ENCODE measurements at regions not wholly inside any gene's neighbourhood (a gene's known extent, or its start where the extent isn't known, plus 50 kb on each side); places are given as distances from the start of the nearest gene placed in this dataset.

DNA sequence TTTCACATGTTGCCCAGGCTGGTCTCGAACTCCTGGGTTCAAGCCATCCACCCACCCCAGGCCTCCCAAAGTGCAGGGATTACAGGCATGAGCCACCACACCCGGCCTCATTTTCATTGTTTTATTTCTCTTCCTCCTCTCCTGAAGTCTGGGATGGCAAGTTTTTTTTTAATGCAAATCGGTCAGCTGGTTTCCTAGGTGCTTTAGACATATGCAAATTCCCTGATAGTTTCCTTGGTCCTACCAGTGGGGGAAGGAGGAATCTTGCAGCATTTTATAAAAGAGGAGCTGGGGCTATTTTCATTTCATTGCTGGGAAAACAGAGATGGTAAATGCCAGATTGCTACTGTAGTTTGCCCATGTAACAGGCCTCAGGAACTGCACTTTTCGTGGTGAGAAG is 179.4 kb downstream of the ACTL7B start:
- Histone ChIP-seq H3K36me3 (no peaks in the 10 kb centered on the region), H3K9me3 (no peaks in the 10 kb centered on the region), H3K4me3 (no peak overlapping the region), H3K4me1 (no peaks in the 10 kb centered on the region), H3K27ac (no peak overlapping the region), H3K27me3 (ENCODE audit: low read depth) (no peaks in the 10 kb centered on the region)
- TF ChIP-seq CTCF (IDR thresholded peaks at IDR 0.05): no peak
- no peak for ATAC-seq
- intact Hi-C loops (cut with DNase I): no loop called here
- no peak for DNase-seq

DNA sequence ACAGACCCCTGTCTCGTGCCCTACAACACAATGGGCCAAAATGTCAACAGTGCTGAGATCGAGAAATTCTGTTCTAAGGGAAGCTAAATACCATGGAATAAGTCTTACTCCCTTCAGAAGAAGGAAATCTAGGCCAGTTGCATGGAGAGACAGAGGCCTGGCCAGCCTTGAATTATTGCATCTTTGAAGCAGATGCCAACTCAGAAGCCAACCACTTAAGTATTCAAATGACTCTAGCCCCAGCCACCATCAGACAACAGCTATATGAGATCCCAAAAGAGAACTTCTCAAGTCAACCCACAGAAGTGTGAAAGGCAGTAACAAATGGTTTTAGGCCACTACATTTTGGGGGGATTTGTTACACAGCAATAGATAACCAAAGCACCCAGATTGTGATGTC is 180.1 kb downstream of the ACTL7B start:
- Histone ChIP-seq H3K4me1 (no peaks in the 10 kb centered on the region), H3K27me3 (ENCODE audit: low read depth) (no peaks in the 10 kb centered on the region), H3K36me3 (no peaks in the 10 kb centered on the region), H3K4me3 (no peak overlapping the region), H3K9me3 (no peaks in the 10 kb centered on the region), H3K27ac (no peak overlapping the region)
- no peak for DNase-seq
- no peak for TF ChIP-seq CTCF (IDR thresholded peaks at IDR 0.05)
- ATAC-seq: no peak
- intact Hi-C loops (cut with DNase I): no loop called here

DNA sequence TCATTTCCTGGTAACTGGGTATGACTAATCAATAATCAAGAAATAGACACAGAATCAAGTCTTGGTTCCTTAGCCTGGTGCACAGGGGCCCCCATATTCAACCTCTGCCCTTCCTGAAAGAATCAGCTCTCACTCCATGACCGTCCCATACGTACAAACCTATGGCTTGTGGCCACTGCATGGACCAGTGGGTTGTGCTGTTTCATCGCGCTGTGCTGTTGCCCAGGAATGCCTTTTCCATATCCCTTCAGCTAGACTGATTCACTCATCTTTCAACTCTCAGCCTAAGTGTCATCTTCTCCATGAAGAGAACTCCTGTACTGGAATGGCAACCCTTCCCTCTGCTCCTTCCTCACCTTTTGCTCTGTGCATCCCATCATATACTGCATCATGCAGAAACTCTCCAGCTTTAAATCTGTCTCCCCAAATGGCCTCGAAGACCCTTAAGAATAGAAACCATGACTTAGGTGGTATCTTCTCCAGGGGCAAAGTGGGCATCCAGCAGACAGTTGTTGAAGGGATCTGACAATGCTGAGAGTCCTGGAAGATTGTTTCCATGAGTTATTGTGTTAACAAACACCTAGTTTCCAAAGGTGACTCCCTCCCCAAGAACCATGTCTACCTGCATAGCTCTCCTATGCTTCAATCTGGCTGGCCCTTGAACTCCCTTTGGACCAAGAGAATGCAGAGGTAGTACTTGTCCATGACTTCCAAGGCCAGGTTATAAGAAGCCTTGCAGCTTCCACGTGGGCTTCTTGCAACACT is 180.8 kb downstream of the ACTL7B start:
- ATAC-seq (no peak), DNase-seq (no peak)
- Histone ChIP-seq H3K36me3 (no peaks in the 10 kb centered on the region), H3K9me3 (no peaks in the 10 kb centered on the region), H3K27ac (no peak overlapping the region), H3K4me1 (no peaks in the 10 kb centered on the region), H3K4me3 (no peak overlapping the region), H3K27me3 (ENCODE audit: low read depth) (no peaks in the 10 kb centered on the region)
- intact Hi-C loops (cut with DNase I): no loop called here
- TF ChIP-seq CTCF (IDR thresholded peaks at IDR 0.05): no peak

GRCh38 chr9:108673386-108673785 is 182.4 kb downstream of the ACTL7B start:
- ATAC-seq: no peak
- no peaks in the 10 kb centered on the region for H3K36me3 ChIP-seq
- no peak overlapping the region for H3K27ac ChIP-seq
- H3K9me3 ChIP-seq: no peaks in the 10 kb centered on the region
- intact Hi-C loops (cut with DNase I): no loop called here
- no peak overlapping the region for H3K4me3 ChIP-seq
- H3K27me3 ChIP-seq (ENCODE audit: low read depth): no peaks in the 10 kb centered on the region
- TF ChIP-seq CTCF (IDR thresholded peaks at IDR 0.05): no peak
- DNase-seq: no peak
- no peaks in the 10 kb centered on the region for H3K4me1 ChIP-seq

DNA sequence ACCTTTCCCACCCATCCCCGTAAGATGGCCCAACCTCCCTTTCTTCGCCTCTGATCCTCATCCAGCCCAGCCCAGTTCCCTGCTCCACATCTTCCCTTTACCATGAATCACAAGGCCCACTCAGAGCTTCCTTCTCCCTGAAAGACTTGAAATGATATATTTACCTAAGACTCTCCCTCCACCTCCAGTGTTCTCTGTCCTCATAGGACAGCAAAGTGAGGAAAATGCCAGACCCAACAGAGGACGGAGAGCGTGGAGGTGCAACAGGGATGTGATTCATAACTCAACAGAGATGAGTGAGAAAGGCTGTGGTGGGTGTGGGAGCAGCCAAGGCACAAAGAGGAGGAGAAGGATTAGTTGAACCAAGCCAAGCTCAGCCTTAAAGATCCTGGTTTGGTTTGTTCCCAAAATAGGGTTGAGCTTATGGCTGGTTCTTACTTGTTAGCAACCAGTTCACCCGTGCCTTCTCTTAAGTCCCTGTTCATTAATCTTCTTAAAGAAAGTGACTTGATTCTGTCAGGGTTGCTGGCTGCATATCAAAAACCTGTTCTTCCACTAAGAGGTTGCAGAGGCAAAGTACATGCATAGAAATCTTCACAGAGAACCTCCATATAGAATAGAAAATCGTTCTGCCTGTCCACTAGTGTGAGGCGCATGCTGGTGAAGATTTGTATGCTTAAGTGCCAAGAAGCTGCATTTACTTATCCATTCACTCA is 183.2 kb downstream of the ACTL7B start:
- Histone ChIP-seq H3K4me3 (no peak overlapping the region), H3K27ac (no peak overlapping the region), H3K4me1 (no peaks in the 10 kb centered on the region), H3K27me3 (ENCODE audit: low read depth) (no peaks in the 10 kb centered on the region), H3K9me3 (no peaks in the 10 kb centered on the region), H3K36me3 (no peaks in the 10 kb centered on the region)
- ATAC-seq (no peak), DNase-seq (no peak)
- TF ChIP-seq CTCF (IDR thresholded peaks at IDR 0.05): no peak
- intact Hi-C loops (cut with DNase I): no loop called here

Measured in lower lobe of right lung (tissue), 2 donors.